Small intestine (tissue), 7 donors: ENCODE measurements at regions not wholly inside any gene's neighbourhood (a gene's known extent, or its start where the extent isn't known, plus 50 kb on each side); places are given as distances from the start of the nearest gene placed in this dataset.
"Not testable (repeated sequence)": the region's sequence is repeated elsewhere in the genome, so short reads cannot be mapped to it uniquely, and the experiment has no call there.

Experiments
- DNase-seq, 2 donors: peaks; one replicate each; pipeline versions ENCODE4 v3.0.0 to v3.0.0-alpha.2; 2013
- FAIRE-seq: peaks from 2 replicates; lab custom pipeline; 2012; peaks lifted over from hg19 to GRCh38; lab: Jason Lieb, UNC
- H3K27ac ChIP-seq, 3 donors: one replicate each; pipeline ENCODE4 v1.5.1; 2013; ENCODE audit warnings: low read length in 2 of 3, mild to moderate bottlenecking in 2 of 3, control low read depth in 1 of 3, inconsistent platforms in 1 of 3, low read depth in 1 of 3, moderate library complexity in 1 of 3
- H3K27me3 ChIP-seq, 3 donors: one replicate each; pipeline ENCODE4 v1.6.1; 2013; ENCODE audit warnings: low read length in 3 of 3, inconsistent platforms in 1 of 3; ENCODE audit not compliant: control insufficient read depth in 3 of 3, insufficient read depth in 3 of 3
- H3K36me3 ChIP-seq, 3 donors: one replicate each; pipeline ENCODE4 v1.6.1; 2013; ENCODE audit warnings: low read length in 3 of 3, inconsistent platforms in 1 of 3, low read depth in 1 of 3, mild to moderate bottlenecking in 1 of 3, moderate library complexity in 1 of 3; ENCODE audit not compliant: control insufficient read depth in 3 of 3, insufficient read depth in 2 of 3
- H3K4me1 ChIP-seq, 3 donors: one replicate each; pipeline ENCODE4 v1.6.1; 2013; ENCODE audit warnings: low read length in 2 of 3, inconsistent platforms in 1 of 3, low read depth in 1 of 3, mild to moderate bottlenecking in 1 of 3, moderate library complexity in 1 of 3; ENCODE audit not compliant: control insufficient read depth in 3 of 3, insufficient read depth in 2 of 3
- H3K4me3 ChIP-seq, 3 donors: one replicate each; pipeline ENCODE4 v1.5.1; 2013; ENCODE audit warnings: low read length in 3 of 3, control low read depth in 1 of 3, inconsistent platforms in 1 of 3, low read depth in 1 of 3, mild to moderate bottlenecking in 1 of 3, moderate library complexity in 1 of 3
- H3K9me3 ChIP-seq, 2 donors: one replicate each; pipeline ENCODE4 v1.6.1; 2013; ENCODE audit warnings: low read depth in 1 of 2, low read length in 1 of 2; ENCODE audit not compliant: control insufficient read depth in 2 of 2, insufficient read depth in 1 of 2
- WGBS, 3 donors: extraction: QIAGEN DNeasy Blood & Tissue Kit; methylation state at CpG; one replicate each; pipeline ENCODE4 v1.1.7; 2013; 5-methylcytosine and 5-hydroxymethylcytosine counted together
- donor health status: healthy with polysubstance abuse.
- donor health status: control.
- donor health status: control.
- donor health status: Bipolar disorder and iron deficiency.
- donor health status: healthy.

DNA sequence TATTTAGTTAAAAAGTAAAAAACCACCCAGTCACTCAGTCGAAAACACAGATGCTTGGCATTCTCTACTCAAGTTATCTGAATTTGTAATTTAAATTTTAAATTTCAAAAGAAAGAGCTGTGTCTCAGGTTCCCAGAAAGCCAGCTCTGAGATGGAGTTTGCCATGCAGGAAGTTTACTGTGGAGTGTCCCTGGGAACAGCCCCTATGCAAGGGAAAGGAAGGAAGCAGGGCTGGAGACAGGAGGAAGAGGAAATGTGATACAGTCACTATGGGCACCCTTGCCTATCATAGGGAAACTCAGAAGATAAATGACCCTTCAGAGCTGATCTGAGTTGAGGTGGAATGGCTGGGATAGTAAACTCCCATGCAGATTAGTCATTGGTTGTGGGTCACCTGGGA lies 408.8 kb upstream of the ACTBL2 start:
- H3K4me3 ChIP-seq: no peak overlapping the region

DNA sequence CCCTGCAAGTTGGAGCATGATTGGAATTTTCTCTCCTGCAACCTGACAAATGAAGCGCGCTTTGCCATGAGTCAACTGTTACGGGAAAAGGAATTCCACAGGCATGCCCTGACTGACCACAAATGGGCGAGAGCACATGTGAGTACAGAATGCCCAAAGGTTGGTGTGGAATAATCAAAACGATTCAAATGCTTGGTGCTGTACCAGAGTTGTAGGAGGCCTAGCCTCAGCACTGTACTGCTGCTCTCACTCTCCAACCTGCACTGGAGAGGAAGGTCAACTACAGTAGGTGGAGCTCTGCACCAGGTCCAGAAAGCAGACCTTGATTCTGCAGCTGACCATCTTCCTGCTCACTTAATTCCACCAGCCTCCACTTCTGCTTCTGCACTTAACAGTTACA lies 406.9 kb upstream of the ACTBL2 start:
- H3K4me1 ChIP-seq: peaks cover 0 to 3% (median 0%) of the 10 kb centered on the region in 3 donors
- H3K27ac ChIP-seq: no peak overlapping the region
- H3K4me3 ChIP-seq: no peak overlapping the region
- FAIRE-seq (no peak), DNase-seq (no peak)
- H3K36me3 ChIP-seq: no peaks in the 10 kb centered on the region
- H3K27me3 ChIP-seq: no peaks in the 10 kb centered on the region
- no peaks in the 10 kb centered on the region for H3K9me3 ChIP-seq
- 78 to 88% (median 86%) methylated on average over 5 of the region's 5 CpGs for WGBS, 3 donors

More for the DNA sequence above, 408.8 kb upstream of the ACTBL2 start:
- Histone ChIP-seq H3K9me3 (no peaks in the 10 kb centered on the region), H3K4me1 (peaks cover 0 to 3% (median 0%) of the 10 kb centered on the region in 3 donors), H3K27ac (no peak overlapping the region), H3K27me3 (no peaks in the 10 kb centered on the region), H3K36me3 (no peaks in the 10 kb centered on the region)
- FAIRE-seq (no peak), DNase-seq (no peak)
- WGBS, 3 donors: 60 to 74% (median 69%) methylated on average over 1 of the region's 1 CpG

DNA sequence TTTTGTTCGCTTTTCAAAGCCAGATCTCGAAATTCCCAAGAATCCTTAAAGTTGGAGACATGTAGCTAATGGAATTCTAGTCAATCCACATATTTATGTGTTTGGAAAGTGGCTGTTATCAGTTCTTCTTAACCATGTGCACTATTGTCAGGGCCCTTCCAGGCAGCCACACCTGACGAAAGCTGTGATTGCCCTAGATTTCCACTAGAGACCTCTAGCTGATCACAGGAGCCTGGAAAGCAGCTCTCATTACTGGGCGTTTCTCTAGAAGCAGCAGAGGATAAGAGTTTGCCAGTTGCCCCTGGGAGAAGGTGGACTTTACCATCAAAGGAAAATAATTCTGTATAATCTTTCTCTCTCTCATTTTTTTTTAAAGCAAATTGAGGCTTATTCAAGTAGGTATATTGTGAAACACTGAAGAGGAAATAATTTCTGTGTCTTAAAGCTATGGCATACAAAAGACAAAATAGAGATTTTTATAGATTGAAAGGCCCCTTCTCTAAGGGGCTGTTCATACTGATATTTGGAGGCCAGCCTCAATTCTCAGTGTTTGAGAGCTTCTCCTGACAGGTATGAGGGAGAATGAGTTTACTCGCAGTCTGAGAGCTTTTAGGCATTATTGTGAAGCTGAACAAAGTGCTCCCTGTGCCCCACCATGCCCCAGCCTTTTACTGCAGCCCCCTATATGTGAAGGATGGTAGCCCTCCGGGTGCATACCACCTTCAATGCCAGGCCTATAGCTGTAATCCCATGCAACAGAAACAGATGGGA lies 405.4 kb upstream of the ACTBL2 start:
- no peaks in the 10 kb centered on the region for H3K9me3 ChIP-seq
- no peak overlapping the region for H3K27ac ChIP-seq
- no peak for FAIRE-seq
- DNase-seq: peak; percentile 15 to 70
- 29 to 39% (median 30%) methylated on average over 6 of the region's 6 CpGs for WGBS, 3 donors
- peaks cover 0 to 3% (median 0%) of the 10 kb centered on the region in 3 donors for H3K4me1 ChIP-seq
- no peaks in the 10 kb centered on the region for H3K27me3 ChIP-seq
- H3K36me3 ChIP-seq: no peaks in the 10 kb centered on the region
- H3K4me3 ChIP-seq: no peak overlapping the region

DNA sequence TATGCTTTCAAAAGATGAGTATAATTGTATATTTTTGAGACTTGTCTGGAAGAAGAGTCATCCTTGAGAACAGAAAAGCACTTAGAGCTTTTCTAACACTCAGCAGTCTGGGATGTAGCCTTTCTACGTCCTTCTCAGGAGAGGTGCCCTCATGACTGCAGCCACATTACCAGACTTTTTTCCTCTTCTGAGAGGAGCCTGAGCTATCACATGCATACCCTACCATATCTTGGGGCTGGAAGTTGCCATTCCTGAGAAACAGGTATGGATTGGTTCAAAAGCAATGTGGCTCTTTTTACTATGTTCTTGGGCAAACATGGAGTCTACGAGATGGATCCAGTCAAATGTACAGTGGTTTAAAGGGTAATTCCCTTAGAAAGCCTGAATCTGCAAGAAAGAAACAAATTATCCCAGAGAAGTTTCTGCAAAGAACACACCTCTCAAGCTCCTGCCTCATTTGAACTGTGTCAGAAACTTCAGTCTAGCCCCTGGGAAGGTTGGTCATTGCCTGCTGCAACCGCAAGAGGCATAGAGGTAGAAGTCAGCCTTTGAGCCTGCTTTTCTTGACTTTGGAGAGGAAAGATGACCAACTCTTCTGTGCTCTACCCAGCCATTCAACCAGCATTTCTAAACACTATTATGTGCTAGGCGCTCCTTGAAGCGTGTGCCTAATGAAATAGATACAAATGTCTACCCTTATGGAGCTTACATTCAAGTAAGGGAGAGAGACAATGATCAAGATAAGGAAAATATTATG lies 401.9 kb upstream of the ACTBL2 start:
- no peaks in the 10 kb centered on the region for H3K36me3 ChIP-seq
- no peak for DNase-seq
- no peak for FAIRE-seq
- H3K27ac ChIP-seq: no peak overlapping the region
- H3K27me3 ChIP-seq: no peaks in the 10 kb centered on the region
- H3K4me1 ChIP-seq: peaks cover 0 to 3% (median 0%) of the 10 kb centered on the region in 3 donors
- H3K4me3 ChIP-seq: no peak overlapping the region
- no peaks in the 10 kb centered on the region for H3K9me3 ChIP-seq
- WGBS, 3 donors: 88 to 93% (median 93%) methylated on average over 5 of the region's 5 CpGs

DNA sequence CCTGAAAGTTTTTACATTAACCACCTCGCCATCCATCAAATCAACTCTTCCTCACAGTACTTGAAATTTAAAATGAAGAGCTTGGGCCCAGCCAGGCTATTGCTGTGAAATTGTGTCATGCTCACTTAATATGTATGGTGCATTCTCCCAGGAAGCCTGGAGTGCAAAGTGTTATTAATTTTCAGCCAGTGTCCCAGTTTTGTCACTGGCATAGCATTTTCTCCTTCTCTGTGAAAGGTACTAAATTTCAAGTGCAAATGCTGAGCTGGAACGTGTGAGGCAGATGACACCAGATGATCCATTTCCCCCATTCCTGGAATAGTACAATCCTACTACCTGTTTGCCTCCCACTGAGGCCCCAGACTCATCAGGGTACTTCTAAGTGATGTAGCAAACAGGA lies 397.6 kb upstream of the ACTBL2 start:
- FAIRE-seq (no peak), DNase-seq (no peak)
- Histone ChIP-seq H3K4me3 (no peak overlapping the region), H3K4me1 (no peaks in the 10 kb centered on the region), H3K27me3 (no peaks in the 10 kb centered on the region), H3K36me3 (no peaks in the 10 kb centered on the region), H3K27ac (no peak overlapping the region), H3K9me3 (no peaks in the 10 kb centered on the region)
- 10 to 31% (median 22%) methylated on average over 2 of the region's 2 CpGs for WGBS, 3 donors

DNA sequence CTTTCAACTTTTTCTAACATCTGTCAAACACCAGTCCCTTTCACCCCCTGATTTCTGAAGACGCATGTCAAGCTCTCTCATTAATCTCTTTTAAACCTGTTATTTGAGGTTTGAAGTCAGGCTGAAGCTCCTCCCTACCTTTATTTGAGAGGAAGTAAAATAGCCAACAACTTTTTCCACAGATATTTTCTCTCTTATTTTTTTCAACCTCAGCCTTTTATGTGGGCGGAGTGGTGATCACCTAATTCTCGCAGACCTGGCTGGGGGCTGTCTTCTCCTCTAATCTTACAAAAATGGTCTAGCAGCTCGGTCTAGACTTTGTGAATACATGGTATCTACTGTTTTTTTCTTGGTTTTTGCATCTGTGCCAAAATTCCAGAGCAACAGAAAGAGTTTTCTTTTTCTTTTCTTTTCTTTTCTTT lies 395.7 kb upstream of the ACTBL2 start:
- WGBS, 3 donors: 65 to 73% (median 65%) methylated on average over 4 of the region's 4 CpGs
- Histone ChIP-seq H3K4me1 (no peaks in the 10 kb centered on the region), H3K27me3 (no peaks in the 10 kb centered on the region), H3K4me3 (no peak overlapping the region), H3K9me3 (no peaks in the 10 kb centered on the region), H3K36me3 (no peaks in the 10 kb centered on the region), H3K27ac (no peak overlapping the region)
- DNase-seq: no peak
- FAIRE-seq: no peak

DNA sequence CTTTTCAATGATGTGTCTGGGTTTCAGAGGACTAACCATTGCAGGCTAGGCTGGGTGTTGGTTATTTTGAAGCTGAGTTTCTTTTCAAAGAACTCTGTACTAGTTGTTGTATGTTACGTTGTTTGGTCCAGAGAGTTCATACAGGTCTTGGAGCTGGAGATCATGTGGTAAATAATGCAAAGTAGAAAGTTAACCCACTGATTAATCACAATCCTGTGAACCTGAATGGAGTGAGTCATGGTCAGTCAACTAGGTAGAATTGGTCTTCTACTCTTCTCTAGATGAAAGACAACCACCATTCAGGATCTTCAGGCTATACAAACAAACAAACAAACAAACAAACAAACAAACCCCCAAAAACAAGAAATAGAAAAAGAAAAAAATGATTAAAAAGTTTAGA lies 388.9 kb upstream of the ACTBL2 start:
- 79 to 88% (median 83%) methylated on average over 1 of the region's 1 CpG for WGBS, 3 donors
- Histone ChIP-seq H3K27ac (no peak overlapping the region), H3K36me3 (no peaks in the 10 kb centered on the region), H3K4me1 (no peaks in the 10 kb centered on the region), H3K4me3 (no peak overlapping the region), H3K9me3 (no peaks in the 10 kb centered on the region), H3K27me3 (no peaks in the 10 kb centered on the region)
- DNase-seq: no peak
- no peak for FAIRE-seq

DNA sequence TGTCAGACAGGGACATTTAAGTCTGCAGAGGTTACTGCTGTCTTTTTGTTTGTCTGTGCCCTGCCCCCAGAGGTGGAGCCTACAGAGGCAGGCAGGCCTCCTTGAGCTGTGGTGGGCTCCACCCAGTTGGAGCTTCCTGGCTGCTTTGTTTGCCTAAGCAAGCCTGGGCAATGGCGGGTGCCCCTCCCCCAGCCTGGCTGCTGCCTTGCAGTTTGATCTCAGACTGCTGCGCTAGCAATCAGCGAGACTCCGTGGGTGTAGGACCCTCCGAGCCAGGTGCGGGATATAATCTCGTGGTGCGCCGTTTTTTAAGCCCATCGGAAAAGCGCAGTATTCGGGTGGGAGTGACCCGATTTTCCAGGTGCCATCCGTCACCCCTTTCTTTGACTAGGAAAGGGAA lies 387.7 kb upstream of the ACTBL2 start:
- not testable (repeated sequence) for H3K4me1 ChIP-seq, H3K9me3 ChIP-seq, H3K4me3 ChIP-seq, H3K36me3 ChIP-seq, DNase-seq, H3K27ac ChIP-seq, H3K27me3 ChIP-seq, FAIRE-seq
- WGBS, 3 donors: 87 to 100% (median 94%) methylated on average over 5 to 14 of the region's 14 CpGs
